HepG2 (cell line): ENCODE measurements at regions not wholly inside any gene's neighbourhood (a gene's known extent, or its start where the extent isn't known, plus 50 kb on each side); places are given as distances from the start of the nearest gene placed in this dataset.

Experiments used
- ATAC-seq: fragments of 200-7000 bp; cut with Tn5 transposase; 3 replicates; pipeline ENCODE4 v1.9.1; 2020; ENCODE audit warnings: mild to moderate bottlenecking, moderate library complexity
- BruUV-seq: library from RNA; stranded (reverse); fragments of 400-500 nt; replicated peaks from 2 replicates; lab custom pipeline; 2021; lab: Mats Ljungman, UMichigan
- CTCF ChIA-PET: fragments of 300-600 bp; formaldehyde crosslinking; extraction: SDS; loops from one replicate; lab custom pipeline; 2021; ENCODE audit warnings: low total read pairs, inconsistent platforms, low intra/inter-chr PET ratio; lab: Yijun Ruan, JAX
- POLR2A ChIA-PET: fragments of 350-600 bp; sonication (Branson Sonifier 250); formaldehyde crosslinking; loops from one replicate; lab custom pipeline; 2020; ENCODE audit warnings: antibody characterized with exemption, inconsistent platforms; lab: Yijun Ruan, JAX
- DNase-seq: peaks from one replicate; pipeline ENCODE4 v3.0.0-alpha.2; 2015; ENCODE audit warnings: low spot score
- FAIRE-seq: peaks from 3 replicates; lab custom pipeline; 2011; peaks lifted over from hg19 to GRCh38; lab: Jason Lieb, UNC
- H2AFZ ChIP-seq: one replicate; pipeline ENCODE4 v1.6.1; 2011; ENCODE audit warnings: low read length, inconsistent platforms
- H3K27ac ChIP-seq: fragments of 300-600 bp; 3 replicates; pipeline ENCODE4 v1.8.0; 2011; ENCODE audit warnings: mixed run types, mild to moderate bottlenecking, mixed read lengths, low read length, inconsistent platforms; ENCODE audit not compliant: insufficient read depth; ENCODE audit errors: extremely low read length
- H3K27me3 ChIP-seq, 2 experiments: fragments of 200-600 bp in 1 of 2; 2 replicates in 1 of 2; 3 replicates in 1 of 2; pipeline versions ENCODE4 v1.6.0 to v1.8.0; 2011; ENCODE audit warnings: low read length in 2 of 2, mild to moderate bottlenecking in 2 of 2, moderate library complexity in 2 of 2, inconsistent platforms in 1 of 2; ENCODE audit not compliant: insufficient read depth in 2 of 2, control insufficient read depth in 1 of 2
- H3K36me3 ChIP-seq, 2 experiments: fragments of 200-600 bp in 1 of 2; replicated peaks in 1 of 2; 2 replicates in 1 of 2; 3 replicates in 1 of 2; pipeline versions ENCODE4 v1.5.1 to v1.8.0; 2011; ENCODE audit warnings: low read length in 2 of 2, inconsistent platforms in 1 of 2; ENCODE audit not compliant: insufficient read depth in 2 of 2, control insufficient read depth in 1 of 2
- H3K4me1 ChIP-seq: 2 replicates; pipeline ENCODE4 v1.5.1; 2012; ENCODE audit warnings: low read length, inconsistent platforms; ENCODE audit not compliant: insufficient read depth
- H3K4me2 ChIP-seq: 2 replicates; pipeline ENCODE4 v1.6.0; 2011; ENCODE audit warnings: low read depth, low read length, inconsistent platforms
- H3K4me3 ChIP-seq, 3 experiments: fragments of 200-600 bp in 1 of 3; sonication (generic), shearing (Covaris generic) in 1 of 3; replicated peaks in 1 of 3; 2 replicates each; pipeline ENCODE4 v1.5.1; 2011 to 2016; ENCODE audit warnings: low read length in 3 of 3, inconsistent platforms in 2 of 3, low read depth in 2 of 3, mild to moderate bottlenecking in 2 of 3, control low read depth in 1 of 3, mixed read lengths in 1 of 3; ENCODE audit not compliant: insufficient read depth in 1 of 3
- H3K79me2 ChIP-seq: one replicate; pipeline ENCODE4 v1.6.1; 2011; ENCODE audit warnings: low read length, inconsistent platforms; ENCODE audit not compliant: insufficient read depth
- H3K9ac ChIP-seq: 2 replicates; pipeline ENCODE4 v1.6.0; 2011; ENCODE audit warnings: mild to moderate bottlenecking, low read depth, low read length, inconsistent platforms; ENCODE audit not compliant: insufficient read depth
- H3K9me3 ChIP-seq: 2 replicates; pipeline ENCODE4 v1.5.1; 2012; ENCODE audit warnings: mild to moderate bottlenecking, low read length
- H4K20me1 ChIP-seq: 2 replicates; pipeline ENCODE4 v1.6.0; 2011; ENCODE audit warnings: inconsistent platforms, mild to moderate bottlenecking, low read length, moderate library complexity; ENCODE audit not compliant: insufficient read depth
- FLYWCH1 ChIP-seq: sonication (generic); formaldehyde crosslinking; IDR thresholded peaks from 2 replicates; pipeline ENCODE4 v1.8.1; 2023; ENCODE audit warnings: mild to moderate bottlenecking, missing genetic modification reagents
- ISL2 ChIP-seq: sonication (generic); formaldehyde crosslinking; IDR thresholded peaks from 2 replicates; pipeline ENCODE4 v1.5.0; 2020; ENCODE audit warnings: missing genetic modification reagents
- PHF20 ChIP-seq: sonication (generic); formaldehyde crosslinking; IDR thresholded peaks from 2 replicates; pipeline ENCODE4 v1.5.0; 2020; ENCODE audit warnings: mild to moderate bottlenecking, missing genetic modification reagents
- SP2 ChIP-seq: sonication (generic); formaldehyde crosslinking; IDR thresholded peaks from 2 replicates; pipeline ENCODE4 v1.5.1; 2020; ENCODE audit warnings: mild to moderate bottlenecking, missing genetic modification reagents
- WIZ ChIP-seq: sonication (generic); formaldehyde crosslinking; IDR thresholded peaks from 2 replicates; pipeline ENCODE4 v1.5.1; 2020; ENCODE audit warnings: mild to moderate bottlenecking, missing genetic modification reagents
- ZBTB38 ChIP-seq: sonication (generic); formaldehyde crosslinking; IDR thresholded peaks from 2 replicates; pipeline ENCODE4 v1.5.1; 2020; ENCODE audit warnings: mild to moderate bottlenecking, missing genetic modification reagents
- ZBTB8A ChIP-seq: sonication (generic); formaldehyde crosslinking; IDR thresholded peaks from 2 replicates; pipeline ENCODE4 v1.4.0; 2020; ENCODE audit warnings: mild to moderate bottlenecking, low read depth, missing genetic modification reagents, borderline replicate concordance
- ZNF326 ChIP-seq: sonication (generic); formaldehyde crosslinking; IDR thresholded peaks from 2 replicates; pipeline ENCODE4 v1.4.0; 2020; ENCODE audit warnings: missing genetic modification reagents, borderline replicate concordance
- ZNF343 ChIP-seq: sonication (generic); formaldehyde crosslinking; IDR thresholded peaks from 2 replicates; pipeline ENCODE4 v1.4.0; 2020; ENCODE audit warnings: mild to moderate bottlenecking, missing genetic modification reagents
- ZNF747 ChIP-seq: sonication (generic); formaldehyde crosslinking; IDR thresholded peaks from 2 replicates; pipeline ENCODE4 v1.8.1; 2023; ENCODE audit warnings: missing genetic modification reagents, mild to moderate bottlenecking, borderline replicate concordance
- WGBS: methylation state at CpG from one replicate; pipeline ENCODE4 v1.1.6; 2017; ENCODE audit warnings: low lambda C conversion rate; 5-methylcytosine and 5-hydroxymethylcytosine counted together
- in situ Hi-C: cut with HindIII; loops from 2 replicates; pipeline ENCODE4 v1.10.0; 2017; ENCODE audit warnings: low pct_unique_long_range_greater_than_20kb; ENCODE audit not compliant: extremely low pct_ligation_motif_present
- intact Hi-C: fragments of 100-400 bp; cut with micrococcal nuclease; formaldehyde crosslinking; loops from one replicate; pipeline ENCODE4 v1.10.0; 2022; ENCODE audit not compliant: unreplicated experiment
- TF ChIP-seq, protein P1 (sequence below): sonication (generic); formaldehyde crosslinking; IDR thresholded peaks from 2 replicates; pipeline ENCODE4 v1.4.0; 2020; ENCODE audit warnings: missing genetic modification reagents
- TF ChIP-seq, protein P2 (sequence below): sonication (generic); formaldehyde crosslinking; IDR thresholded peaks from 2 replicates; pipeline ENCODE4 v1.5.0; 2020; ENCODE audit warnings: missing genetic modification reagents
- TF ChIP-seq, protein P3 (sequence below): sonication (generic); formaldehyde crosslinking; IDR thresholded peaks from 2 replicates; pipeline ENCODE4 v1.8.1; 2023; ENCODE audit warnings: mild to moderate bottlenecking, missing genetic modification reagents

DNA sequence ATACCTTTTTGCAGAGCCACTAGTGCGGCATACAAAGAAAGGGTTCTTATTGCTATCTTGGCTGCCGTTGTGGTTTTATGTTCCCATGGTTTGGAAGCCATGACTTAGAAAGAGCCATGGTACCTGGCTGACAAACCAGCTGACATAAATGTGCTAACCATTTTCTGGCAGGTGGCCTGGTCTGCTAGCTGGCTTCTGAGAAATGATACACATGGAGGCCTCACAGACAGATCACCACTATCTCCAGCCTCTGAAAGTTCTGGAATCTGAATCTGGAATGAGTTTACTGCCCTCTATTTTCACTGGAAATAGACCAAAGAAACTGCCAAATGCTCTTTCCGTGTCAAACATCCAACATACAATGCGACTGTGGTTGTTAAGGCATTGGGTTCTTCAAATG lies 123.7 kb downstream of the QPCT start:
- Histone ChIP-seq H3K9ac (no peak overlapping the region), H3K79me2 (no peaks in the 10 kb centered on the region), H3K4me1 (no peaks in the 10 kb centered on the region), H3K27me3 (no peaks in the 10 kb centered on the region)
- 13% methylated on average over 4 of the region's 4 CpGs for WGBS
- DNase-seq = no peak
- TF ChIP-seq, protein P1, sequence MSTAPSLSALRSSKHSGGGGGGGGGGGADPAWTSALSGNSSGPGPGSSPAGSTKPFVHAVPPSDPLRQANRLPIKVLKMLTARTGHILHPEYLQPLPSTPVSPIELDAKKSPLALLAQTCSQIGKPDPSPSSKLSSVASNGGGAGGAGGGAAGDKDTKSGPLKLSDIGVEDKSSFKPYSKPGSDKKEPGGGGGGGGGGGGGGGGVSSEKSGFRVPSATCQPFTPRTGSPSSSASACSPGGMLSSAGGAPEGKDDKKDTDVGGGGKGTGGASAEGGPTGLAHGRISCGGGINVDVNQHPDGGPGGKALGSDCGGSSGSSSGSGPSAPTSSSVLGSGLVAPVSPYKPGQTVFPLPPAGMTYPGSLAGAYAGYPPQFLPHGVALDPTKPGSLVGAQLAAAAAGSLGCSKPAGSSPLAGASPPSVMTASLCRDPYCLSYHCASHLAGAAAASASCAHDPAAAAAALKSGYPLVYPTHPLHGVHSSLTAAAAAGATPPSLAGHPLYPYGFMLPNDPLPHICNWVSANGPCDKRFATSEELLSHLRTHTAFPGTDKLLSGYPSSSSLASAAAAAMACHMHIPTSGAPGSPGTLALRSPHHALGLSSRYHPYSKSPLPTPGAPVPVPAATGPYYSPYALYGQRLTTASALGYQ (CRISPR knock-in tag) = no peak
- TF ChIP-seq WIZ (CRISPR knock-in tag) (no peak), ZBTB8A (no peak), FLYWCH1 (CRISPR knock-in tag) (no peak), ISL2 (CRISPR knock-in tag) (no peak), SP2 (no peak), PHF20 (CRISPR knock-in tag) (no peak), ZNF343 (CRISPR knock-in tag) (no peak), ZNF747 (CRISPR knock-in tag) (no peak), ZNF326 (no peak), ZBTB38 (no peak)
- TF ChIP-seq, protein P2, sequence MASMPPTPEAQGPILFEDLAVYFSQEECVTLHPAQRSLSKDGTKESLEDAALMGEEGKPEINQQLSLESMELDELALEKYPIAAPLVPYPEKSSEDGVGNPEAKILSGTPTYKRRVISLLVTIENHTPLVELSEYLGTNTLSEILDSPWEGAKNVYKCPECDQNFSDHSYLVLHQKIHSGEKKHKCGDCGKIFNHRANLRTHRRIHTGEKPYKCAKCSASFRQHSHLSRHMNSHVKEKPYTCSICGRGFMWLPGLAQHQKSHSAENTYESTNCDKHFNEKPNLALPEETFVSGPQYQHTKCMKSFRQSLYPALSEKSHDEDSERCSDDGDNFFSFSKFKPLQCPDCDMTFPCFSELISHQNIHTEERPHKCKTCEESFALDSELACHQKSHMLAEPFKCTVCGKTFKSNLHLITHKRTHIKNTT (CRISPR knock-in tag) = no peak
- TF ChIP-seq, protein P3, sequence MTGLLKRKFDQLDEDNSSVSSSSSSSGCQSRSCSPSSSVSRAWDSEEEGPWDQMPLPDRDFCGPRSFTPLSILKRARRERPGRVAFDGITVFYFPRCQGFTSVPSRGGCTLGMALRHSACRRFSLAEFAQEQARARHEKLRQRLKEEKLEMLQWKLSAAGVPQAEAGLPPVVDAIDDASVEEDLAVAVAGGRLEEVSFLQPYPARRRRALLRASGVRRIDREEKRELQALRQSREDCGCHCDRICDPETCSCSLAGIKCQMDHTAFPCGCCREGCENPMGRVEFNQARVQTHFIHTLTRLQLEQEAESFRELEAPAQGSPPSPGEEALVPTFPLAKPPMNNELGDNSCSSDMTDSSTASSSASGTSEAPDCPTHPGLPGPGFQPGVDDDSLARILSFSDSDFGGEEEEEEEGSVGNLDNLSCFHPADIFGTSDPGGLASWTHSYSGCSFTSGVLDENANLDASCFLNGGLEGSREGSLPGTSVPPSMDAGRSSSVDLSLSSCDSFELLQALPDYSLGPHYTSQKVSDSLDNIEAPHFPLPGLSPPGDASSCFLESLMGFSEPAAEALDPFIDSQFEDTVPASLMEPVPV = no peak
- TF ChIP-seq, all 625 proteins: peak for 0
- ATAC-seq = no peak
- in situ Hi-C loops (no loop called here), intact Hi-C loops (no loop called here)
- Histone ChIP-seq H3K36me3 (no peaks in the 10 kb centered on the region), H3K9me3 (no peaks in the 10 kb centered on the region), H3K4me2 (no peak overlapping the region), H3K4me3 (no peak overlapping the region), H2AFZ (no peak overlapping the region), H3K27ac (no peak overlapping the region), H4K20me1 (no peaks in the 10 kb centered on the region)
- POLR2A ChIA-PET = no interaction called here
- BruUV-seq = no TSS peak
- CTCF ChIA-PET = no interaction called here
- FAIRE-seq = no peak
